HEK293T (cell line): ENCODE measurements at regions not wholly inside any gene's neighbourhood (a gene's known extent, or its start where the extent isn't known, plus 50 kb on each side); places are given as distances from the start of the nearest gene placed in this dataset.

Source experiments
- CTCF ChIA-PET: fragments of 350-600 bp; formaldehyde crosslinking; extraction: SDS; loops from one replicate; lab custom pipeline; 2021; ENCODE audit warnings: antibody characterized with exemption, inconsistent platforms; lab: Yijun Ruan, JAX
- POLR2A ChIA-PET: fragments of 350-600 bp; formaldehyde crosslinking; extraction: SDS; loops from one replicate; lab custom pipeline; 2020; ENCODE audit warnings: antibody characterized with exemption, inconsistent platforms; lab: Yijun Ruan, JAX
- DNase-seq: peaks from one replicate; pipeline ENCODE4 v3.0.0; 2012; ENCODE audit warnings: mixed read lengths; ENCODE audit errors: extremely low spot score
- ARNT ChIP-seq: fragments of 450-650 bp; IDR thresholded peaks from 2 replicates; pipeline ENCODE4 v1.6.1; 2017; ENCODE audit warnings: mild to moderate bottlenecking
- BHLHE40 ChIP-seq: fragments of 450-650 bp; IDR thresholded peaks from 2 replicates; pipeline ENCODE4 v1.6.1; 2016; ENCODE audit warnings: mild to moderate bottlenecking, moderate library complexity, borderline replicate concordance
- CTBP1 ChIP-seq: fragments of 450-650 bp; IDR thresholded peaks from 2 replicates; pipeline ENCODE4 v1.6.1; 2016; ENCODE audit warnings: borderline replicate concordance
- ELF4 ChIP-seq: fragments of 450-650 bp; IDR thresholded peaks from 2 replicates; pipeline ENCODE4 v1.6.1; 2017; ENCODE audit warnings: antibody characterized with exemption
- FOXA1 ChIP-seq: fragments of 450-650 bp; IDR thresholded peaks from 2 replicates; pipeline ENCODE4 v1.6.1; 2016; ENCODE audit warnings: mild to moderate bottlenecking
- FOXK2 ChIP-seq: fragments of 450-650 bp; IDR thresholded peaks from 2 replicates; pipeline ENCODE4 v1.6.1; 2016; ENCODE audit warnings: mild to moderate bottlenecking
- FOXM1 ChIP-seq: fragments of 450-650 bp; IDR thresholded peaks from 2 replicates; pipeline ENCODE4 v1.6.1; 2017; ENCODE audit warnings: mild to moderate bottlenecking, borderline replicate concordance
- HDGF ChIP-seq: fragments of 450-650 bp; IDR thresholded peaks from 2 replicates; pipeline ENCODE4 v1.6.1; 2017; ENCODE audit warnings: antibody characterized with exemption, borderline replicate concordance
- L3MBTL2 ChIP-seq: fragments of 450-650 bp; conservative IDR thresholded peaks from 2 replicates; pipeline ENCODE4 v1.6.1; 2016; ENCODE audit warnings: mild to moderate bottlenecking
- LEF1 ChIP-seq: fragments of 450-650 bp; IDR thresholded peaks from 2 replicates; pipeline ENCODE4 v1.6.1; 2017; ENCODE audit warnings: mild to moderate bottlenecking, borderline replicate concordance
- NFRKB ChIP-seq: fragments of 450-650 bp; IDR thresholded peaks from 2 replicates; pipeline ENCODE4 v1.6.1; 2016; ENCODE audit warnings: mild to moderate bottlenecking, moderate library complexity
- PKNOX1 ChIP-seq: fragments of 450-650 bp; IDR thresholded peaks from 2 replicates; pipeline ENCODE4 v1.6.1; 2016
- SP1 ChIP-seq: fragments of 450-650 bp; IDR thresholded peaks from 2 replicates; pipeline ENCODE4 v1.6.1; 2017
- SUZ12 ChIP-seq: fragments of 450-650 bp; IDR thresholded peaks from 2 replicates; pipeline ENCODE4 v1.6.1; 2016; ENCODE audit warnings: mild to moderate bottlenecking
- TARDBP ChIP-seq: fragments of 450-650 bp; IDR thresholded peaks from 2 replicates; pipeline ENCODE4 v1.6.1; 2016
- ZNF384 ChIP-seq: fragments of 450-650 bp; IDR thresholded peaks from 2 replicates; pipeline ENCODE4 v1.6.1; 2016

DNA sequence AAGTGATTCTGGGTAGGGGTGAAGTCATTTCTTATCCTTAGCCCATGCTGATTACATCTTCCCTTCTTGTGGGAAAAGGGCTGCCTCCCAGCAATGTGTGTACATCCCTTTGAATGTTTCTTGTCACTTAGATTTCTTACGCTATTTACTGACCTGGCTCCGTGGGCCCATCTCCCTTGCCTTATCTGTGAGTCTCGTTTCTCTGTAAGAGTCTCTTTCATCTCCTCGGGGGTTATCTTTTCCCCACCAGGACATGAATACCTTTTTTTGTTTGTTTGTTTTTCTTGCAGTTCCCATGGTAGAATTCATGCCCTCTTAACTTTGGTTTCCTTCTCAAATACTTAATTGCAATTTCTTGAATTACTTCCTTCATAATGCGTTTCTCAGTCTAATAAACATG, 107.7 kb downstream of the BAMBI start:
- DNase-seq: no peak
- no peak for TF ChIP-seq LEF1
- no peak for TF ChIP-seq CTBP1
- ChIA-PET CTCF (no interaction called here), POLR2A (no interaction called here)

GRCh38 chr10:28788252-28788651, 110.9 kb downstream of the BAMBI start:
- POLR2A ChIA-PET: no interaction called here
- TF ChIP-seq ARNT (no peak), FOXA1 (no peak), BHLHE40 (no peak), LEF1 (no peak), HDGF (no peak), PKNOX1 (no peak)
- no peak for DNase-seq
- CTCF ChIA-PET: no interaction called here

DNA sequence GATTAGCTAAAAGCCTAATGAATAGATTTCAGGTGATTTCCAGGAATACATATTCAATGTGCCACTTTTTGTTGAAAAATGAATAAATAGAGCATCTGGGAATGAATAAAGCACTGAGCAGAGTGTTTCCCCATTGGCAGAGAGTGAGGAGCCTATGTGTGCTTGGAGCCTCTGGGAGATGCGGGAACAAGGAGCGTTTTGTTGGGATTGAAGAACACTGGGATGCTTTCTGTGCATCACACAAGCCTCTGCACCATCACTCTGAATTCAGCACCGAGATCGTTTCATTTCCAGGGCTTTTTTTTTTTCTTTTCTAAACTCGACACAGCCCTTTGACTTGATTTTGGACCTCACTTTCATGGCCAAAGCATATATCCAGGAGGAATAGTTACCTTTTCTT, 111.4 kb downstream of the BAMBI start:
- CTCF ChIA-PET: no interaction called here
- no peak for TF ChIP-seq SUZ12
- no peak for TF ChIP-seq FOXK2
- TF ChIP-seq CTBP1: no peak
- TF ChIP-seq ARNT: no peak
- no peak for TF ChIP-seq FOXM1
- TF ChIP-seq FOXA1: no peak
- no peak for TF ChIP-seq TARDBP
- no peak for TF ChIP-seq SP1
- no peak for TF ChIP-seq PKNOX1
- TF ChIP-seq BHLHE40: no peak
- TF ChIP-seq ELF4: no peak
- TF ChIP-seq L3MBTL2: no peak
- no peak for TF ChIP-seq NFRKB
- TF ChIP-seq HDGF: no peak
- POLR2A ChIA-PET: no interaction called here
- no peak for DNase-seq

DNA sequence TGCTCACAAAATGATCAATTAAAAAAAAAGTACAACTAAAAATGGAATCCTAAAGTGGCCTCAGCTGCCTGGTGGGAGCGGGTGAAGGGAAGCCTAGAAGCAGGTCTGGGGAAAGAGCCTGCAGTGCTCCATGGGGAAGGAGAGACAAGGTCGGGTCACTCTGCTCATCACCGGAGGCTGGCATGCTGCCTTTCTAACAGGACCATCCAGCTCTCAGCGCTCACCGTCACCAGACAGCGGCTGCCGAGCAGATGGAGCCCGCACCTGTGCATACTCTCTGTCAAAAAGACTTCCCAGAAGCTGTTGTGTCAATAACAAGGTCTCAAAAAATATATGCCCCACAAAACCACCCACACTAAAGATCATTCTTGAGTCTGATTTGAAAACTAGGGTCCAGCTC, 112.8 kb downstream of the BAMBI start:
- ChIA-PET CTCF (interaction anchor here (0.9 kb wide), 1 partner anchor 114 kb away, joined by 3 read pairs; no protein-coding TSS in a partner anchor), POLR2A (interaction anchor here (0.6 kb wide), 1 partner anchor 121 kb away, joined by 3 read pairs; no protein-coding TSS in a partner anchor)
- no peak for DNase-seq
- TF ChIP-seq SUZ12 (no peak), TARDBP (no peak), ZNF384 (no peak), FOXM1 (no peak), HDGF (no peak), CTBP1 (no peak), BHLHE40 (no peak), L3MBTL2 (no peak), FOXK2 (no peak), ARNT (no peak), ELF4 (no peak), LEF1 (no peak), FOXA1 (no peak), NFRKB (no peak), PKNOX1 (no peak), SP1 (no peak)

DNA sequence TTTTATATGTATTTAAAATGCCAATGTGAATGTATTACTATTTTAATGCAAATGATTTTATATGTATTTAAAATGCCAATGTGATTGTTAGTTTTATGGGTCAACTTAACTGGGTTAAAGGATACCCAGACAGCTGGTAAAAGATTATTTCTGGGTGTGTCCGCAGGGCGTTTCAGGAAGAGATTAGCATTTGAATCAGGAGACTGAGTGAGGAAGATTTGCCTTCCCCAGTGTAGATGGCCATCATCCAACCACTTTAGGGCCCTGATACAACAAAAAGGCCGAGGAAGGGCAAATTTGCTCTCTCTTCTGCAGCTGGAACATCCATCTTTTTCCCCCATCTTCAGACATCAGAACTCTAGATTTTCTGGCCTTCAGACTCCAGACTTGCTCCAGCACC, 116.2 kb downstream of the BAMBI start:
- CTCF ChIA-PET: no interaction called here
- DNase-seq: no peak

GRCh38 chr10:28794986-28795385, 117.7 kb downstream of the BAMBI start:
- ChIA-PET POLR2A (no interaction called here), CTCF (no interaction called here)
- TF ChIP-seq L3MBTL2: no peak
- no peak for DNase-seq

More for the DNA sequence above, 116.2 kb downstream of the BAMBI start:
- TF ChIP-seq NFRKB (no peak), LEF1 (no peak), BHLHE40 (no peak), SP1 (no peak), HDGF (no peak), ARNT (no peak), PKNOX1 (no peak), FOXA1 (no peak), FOXM1 (no peak), L3MBTL2 (no peak)
- POLR2A ChIA-PET: no interaction called here
